GM19324 (cell line): ENCODE measurements at regions not wholly inside any gene's neighbourhood (a gene's known extent, or its start where the extent isn't known, plus 50 kb on each side); places are given as distances from the start of the nearest gene placed in this dataset.
"Not testable (repeated sequence)": the region's sequence is repeated elsewhere in the genome, so short reads cannot be mapped to it uniquely, and the experiment has no call there.

Experiments
- ATAC-seq: cut with Tn5 transposase; IDR thresholded peaks from one replicate; pipeline ENCODE4 v1.9.1; 2021; ENCODE audit warnings: mild to moderate bottlenecking, moderate library complexity; ENCODE audit not compliant: unreplicated experiment, low FRiP score

GRCh38 chr7:106460792-106461254 lies 176.0 kb upstream of the NAMPT start:
- ATAC-seq = no peak

GRCh38 chr7:106459397-106460072 lies 174.8 kb upstream of the NAMPT start:
- no peak for ATAC-seq

GRCh38 chr7:106457678-106458077 lies 172.9 kb upstream of the NAMPT start:
- no peak for ATAC-seq

GRCh38 chr7:106456329-106456728 lies 171.5 kb upstream of the NAMPT start:
- no peak for ATAC-seq

- ATAC-seq = no peak
Measured at GRCh38 chr7:106452031-106452851, 167.5 kb upstream of the NAMPT start.

- no peak for ATAC-seq
Measured at GRCh38 chr7:106451171-106451570, 166.4 kb upstream of the NAMPT start.

GRCh38 chr7:106450716-106451115 lies 165.9 kb upstream of the NAMPT start:
- no peak for ATAC-seq

- no peak for ATAC-seq
Measured at GRCh38 chr7:106448992-106449859, 164.4 kb upstream of the NAMPT start.

- no peak for ATAC-seq
Measured at GRCh38 chr7:106448346-106448991, 163.7 kb upstream of the NAMPT start.

GRCh38 chr7:106447318-106447847 lies 162.6 kb upstream of the NAMPT start:
- ATAC-seq = no peak

- ATAC-seq = not testable (repeated sequence)
Measured at GRCh38 chr7:106445366-106445765, 160.6 kb upstream of the NAMPT start.

- ATAC-seq = no peak
Measured at GRCh38 chr7:106444068-106444655, 159.4 kb upstream of the NAMPT start.

- no peak for ATAC-seq
Measured at GRCh38 chr7:106443156-106443555, 158.4 kb upstream of the NAMPT start.

- ATAC-seq = no peak
Measured at GRCh38 chr7:106442476-106442875, 157.7 kb upstream of the NAMPT start.

- ATAC-seq = not testable (repeated sequence)
Measured at GRCh38 chr7:106441343-106441742, 156.6 kb upstream of the NAMPT start.

GRCh38 chr7:106436933-106437332 lies 152.2 kb upstream of the NAMPT start:
- not testable (repeated sequence) for ATAC-seq

- no peak for ATAC-seq
Measured at GRCh38 chr7:106433377-106433776, 148.6 kb upstream of the NAMPT start.

- no peak for ATAC-seq
Measured at GRCh38 chr7:106430535-106431455, 146.0 kb upstream of the NAMPT start.

- no peak for ATAC-seq
Measured at GRCh38 chr7:106430103-106430502, 145.3 kb upstream of the NAMPT start.
